H1 (cell line): ENCODE measurements at regions not wholly inside any gene's neighbourhood (a gene's known extent, or its start where the extent isn't known, plus 50 kb on each side); places are given as distances from the start of the nearest gene placed in this dataset.

Experiments used
- ASH2L ChIP-seq: fragments of 200-600, 300-600 bp; sonication (generic); IDR thresholded peaks from one replicate; pipeline ENCODE4 v1.7.1; 2017; ENCODE audit warnings: low read length
- ATF3 ChIP-seq: IDR thresholded peaks from 2 replicates; pipeline ENCODE4 v1.6.1; 2011; ENCODE audit warnings: low read depth, mild to moderate bottlenecking, low read length; ENCODE audit not compliant: insufficient read depth
- CTCF ChIP-seq, 3 experiments: IDR thresholded peaks; 1 replicate in 2 of 3; 2 replicates in 1 of 3; pipeline versions ENCODE4 v1.5.1 to v1.6.1; 2011; ENCODE audit warnings: low read length in 3 of 3, mild to moderate bottlenecking in 3 of 3, inconsistent platforms in 2 of 3, low read depth in 1 of 3, moderate library complexity in 1 of 3; ENCODE audit not compliant: insufficient read depth in 1 of 3; ENCODE audit errors: control extremely low read depth in 1 of 3
- EP300 ChIP-seq, 2 experiments: IDR thresholded peaks; 1 replicate in 1 of 2; 2 replicates in 1 of 2; pipeline ENCODE4 v1.6.1; 2011 to 2012; ENCODE audit warnings: low read depth in 2 of 2, low read length in 2 of 2, mild to moderate bottlenecking in 2 of 2, borderline replicate concordance in 1 of 2, inconsistent platforms in 1 of 2, moderate library complexity in 1 of 2
- EZH2 ChIP-seq: fragments of 200-600 bp; sonication (generic); IDR thresholded peaks from 2 replicates; pipeline ENCODE4 v1.7.1; 2012; ENCODE audit warnings: low read depth, mild to moderate bottlenecking, moderate library complexity, low read length, inconsistent platforms; ENCODE audit not compliant: severe bottlenecking
- JUN ChIP-seq: IDR thresholded peaks from 2 replicates; pipeline ENCODE4 v1.6.1; 2011; ENCODE audit warnings: low read depth, mild to moderate bottlenecking, improper control_type of control experiment, low read length
- JUND ChIP-seq: IDR thresholded peaks from 2 replicates; pipeline ENCODE4 v1.6.1; 2011; ENCODE audit warnings: mild to moderate bottlenecking, improper control_type of control experiment, low read length
- KDM1A ChIP-seq: fragments of 200-600, 300-600 bp; sonication (generic); IDR thresholded peaks from 2 replicates; pipeline ENCODE4 v1.7.1; 2016; ENCODE audit warnings: mild to moderate bottlenecking, low read length, borderline replicate concordance
- POLR2A ChIP-seq, 2 experiments: IDR thresholded peaks; 1 replicate in 1 of 2; 2 replicates in 1 of 2; pipeline ENCODE4 v1.6.1; 2011; ENCODE audit warnings: low read depth in 2 of 2, low read length in 2 of 2, mild to moderate bottlenecking in 2 of 2; ENCODE audit errors: control extremely low read depth in 1 of 2
- POLR2AphosphoS5 ChIP-seq: IDR thresholded peaks from 2 replicates; pipeline ENCODE4 v1.6.1; 2011; ENCODE audit warnings: low read depth, low read length
- SIN3A ChIP-seq, 2 experiments: IDR thresholded peaks in 1 of 2; conservative IDR thresholded peaks in 1 of 2; 2 replicates each; pipeline ENCODE4 v1.6.1; 2011 to 2012; ENCODE audit warnings: low read length in 2 of 2, improper control_type of control experiment in 1 of 2, low read depth in 1 of 2, mild to moderate bottlenecking in 1 of 2
- SP1 ChIP-seq: IDR thresholded peaks from 2 replicates; pipeline ENCODE4 v1.6.1; 2011; ENCODE audit warnings: low read depth, low read length
- TBP ChIP-seq: IDR thresholded peaks from 2 replicates; pipeline ENCODE4 v1.6.1; 2011; ENCODE audit warnings: low read depth, low read length, improper control_type of control experiment
- ZNF274 ChIP-seq: IDR thresholded peaks from 2 replicates; pipeline ENCODE4 v1.7.0; 2012; ENCODE audit warnings: low read length, borderline replicate concordance; ENCODE audit errors: extremely low read depth

DNA sequence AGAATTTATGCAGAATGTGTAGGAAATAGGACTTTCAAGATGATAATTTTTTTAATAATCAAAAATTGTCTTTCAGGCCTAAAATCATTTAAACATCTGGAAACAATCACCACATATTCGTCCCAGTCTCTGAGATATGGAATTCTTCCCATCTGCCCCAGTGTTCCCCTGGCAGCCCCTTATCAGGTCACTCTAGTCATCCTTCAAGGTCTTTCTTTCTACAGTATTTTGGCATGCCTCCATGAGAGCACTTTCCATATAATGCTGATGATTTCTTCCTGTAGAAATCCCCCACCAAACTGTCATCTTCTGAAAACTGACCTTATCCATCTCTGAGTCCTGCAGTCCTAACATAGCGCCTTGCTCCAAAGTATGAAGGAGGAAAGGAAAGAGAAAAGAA is 422.1 kb downstream of the RPS29 start:
- no peak for TF ChIP-seq ZNF274
- no peak for TF ChIP-seq ATF3
- no peak for TF ChIP-seq POLR2AphosphoS5
- no peak for TF ChIP-seq EP300 (IDR thresholded peaks at IDR 0.05; ENCODE audit: borderline replicate concordance in 1 of 2, low read depth in 2 of 2, low read length in 2 of 2)
- no peak for TF ChIP-seq POLR2A (IDR thresholded peaks at IDR 0.05; ENCODE audit: control extremely low read depth in 1 of 2, low read depth in 2 of 2, low read length in 2 of 2)
- TF ChIP-seq TBP = no peak
- no peak for TF ChIP-seq SIN3A (conservative IDR thresholded peaks at IDR 0.05 in 1 of 2, IDR thresholded peaks at IDR 0.05 in 1 of 2; ENCODE audit: low read depth in 1 of 2, low read length in 2 of 2)
- no peak for TF ChIP-seq JUND
- TF ChIP-seq KDM1A = no peak
- no peak for TF ChIP-seq JUN
- no peak for TF ChIP-seq CTCF (IDR thresholded peaks at IDR 0.05; ENCODE audit: control extremely low read depth in 1 of 3, insufficient read depth in 1 of 3, low read depth in 1 of 3, low read length in 3 of 3)
- no peak for TF ChIP-seq EZH2
- no peak for TF ChIP-seq ASH2L
- TF ChIP-seq SP1 = no peak
